NCI-H187 treated with DMSO at 0.1 percent for 48 hours (cell line): ENCODE measurements at regions not wholly inside any gene's neighbourhood (a gene's known extent, or its start where the extent isn't known, plus 50 kb on each side); places are given as distances from the start of the nearest gene placed in this dataset.

ENCODE experiments used
- DNase-seq: peaks from one replicate; lab custom pipeline; 2025; lab: John Stamatoyannopoulos, UW

DNA sequence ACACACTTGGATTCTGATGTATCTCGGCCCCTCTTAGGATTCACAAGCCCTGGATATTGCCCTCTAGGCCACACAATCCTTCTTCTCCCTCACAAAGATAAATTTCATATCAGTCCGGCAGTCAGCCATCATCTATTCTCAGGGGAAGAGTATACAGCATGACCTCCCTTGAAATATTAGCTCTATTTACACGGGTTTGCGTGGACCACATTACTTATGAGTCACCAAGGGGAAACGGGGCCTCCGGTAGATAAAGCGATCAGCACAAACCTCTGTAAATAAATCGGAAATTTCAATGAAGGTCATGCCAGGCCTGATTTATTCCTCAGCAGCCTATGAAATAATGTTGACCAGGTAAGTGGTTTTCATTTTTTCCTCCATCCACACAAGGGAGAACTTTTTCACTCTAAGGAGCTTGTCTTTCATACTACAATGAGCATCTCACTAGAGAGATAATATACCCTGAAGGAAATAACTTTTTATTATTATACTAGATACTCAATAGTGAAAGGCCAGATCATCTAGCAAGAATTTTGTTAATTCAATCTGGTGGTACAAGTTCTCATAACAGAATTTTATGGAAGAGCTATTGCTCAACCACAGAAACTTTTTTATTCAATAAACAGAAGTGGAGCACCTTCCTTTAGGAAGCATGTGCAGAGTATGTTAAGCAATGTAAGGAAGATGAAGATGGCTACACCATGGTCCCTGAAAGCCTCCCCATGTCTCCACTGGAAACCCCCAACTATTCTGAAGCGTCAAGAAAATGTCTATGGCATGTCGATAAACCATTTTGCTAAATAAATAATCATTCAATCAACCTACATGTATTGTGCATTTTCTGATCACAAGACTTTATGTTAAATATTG is 125.2 kb upstream of the PIK3C3 start:
- no peak for DNase-seq

DNA sequence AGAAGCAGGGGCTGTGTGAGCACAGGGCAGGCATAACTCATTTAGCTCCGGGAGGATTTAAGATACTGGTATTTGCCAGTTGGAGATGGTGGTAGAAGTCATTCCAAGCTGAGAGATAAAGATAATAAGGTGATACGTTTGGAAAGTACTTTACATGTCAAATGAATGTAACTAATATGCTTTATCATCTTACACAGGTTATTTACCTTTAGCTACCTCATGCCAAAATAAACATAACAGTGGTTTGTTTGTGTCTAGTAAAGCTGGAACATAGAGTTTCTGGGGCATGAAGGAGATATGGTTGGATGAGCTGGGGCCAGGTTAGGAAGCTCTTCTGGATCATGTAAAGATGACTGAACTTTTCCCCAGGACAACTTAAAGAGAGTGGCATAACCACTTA is 126.9 kb upstream of the PIK3C3 start:
- no peak for DNase-seq

DNA sequence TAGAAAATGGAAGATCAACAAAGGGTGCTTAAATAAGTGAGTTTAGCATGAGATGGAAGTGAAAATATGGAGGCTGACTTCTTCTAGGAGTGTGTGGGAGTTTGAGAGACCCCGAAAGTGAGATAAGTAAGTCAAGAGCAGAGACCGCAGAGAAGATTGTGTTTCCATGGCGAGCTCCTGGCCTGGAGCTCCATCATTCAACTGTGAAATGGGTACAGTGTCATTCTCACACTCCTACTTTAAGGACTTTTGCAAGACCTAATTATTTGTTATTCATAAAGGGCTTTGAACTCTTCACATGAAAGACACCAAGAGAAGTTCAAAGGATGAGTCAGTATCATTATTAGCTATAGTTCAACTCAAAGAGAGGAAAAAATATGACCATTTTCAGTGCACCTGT is 134.2 kb upstream of the PIK3C3 start:
- no peak for DNase-seq

DNA sequence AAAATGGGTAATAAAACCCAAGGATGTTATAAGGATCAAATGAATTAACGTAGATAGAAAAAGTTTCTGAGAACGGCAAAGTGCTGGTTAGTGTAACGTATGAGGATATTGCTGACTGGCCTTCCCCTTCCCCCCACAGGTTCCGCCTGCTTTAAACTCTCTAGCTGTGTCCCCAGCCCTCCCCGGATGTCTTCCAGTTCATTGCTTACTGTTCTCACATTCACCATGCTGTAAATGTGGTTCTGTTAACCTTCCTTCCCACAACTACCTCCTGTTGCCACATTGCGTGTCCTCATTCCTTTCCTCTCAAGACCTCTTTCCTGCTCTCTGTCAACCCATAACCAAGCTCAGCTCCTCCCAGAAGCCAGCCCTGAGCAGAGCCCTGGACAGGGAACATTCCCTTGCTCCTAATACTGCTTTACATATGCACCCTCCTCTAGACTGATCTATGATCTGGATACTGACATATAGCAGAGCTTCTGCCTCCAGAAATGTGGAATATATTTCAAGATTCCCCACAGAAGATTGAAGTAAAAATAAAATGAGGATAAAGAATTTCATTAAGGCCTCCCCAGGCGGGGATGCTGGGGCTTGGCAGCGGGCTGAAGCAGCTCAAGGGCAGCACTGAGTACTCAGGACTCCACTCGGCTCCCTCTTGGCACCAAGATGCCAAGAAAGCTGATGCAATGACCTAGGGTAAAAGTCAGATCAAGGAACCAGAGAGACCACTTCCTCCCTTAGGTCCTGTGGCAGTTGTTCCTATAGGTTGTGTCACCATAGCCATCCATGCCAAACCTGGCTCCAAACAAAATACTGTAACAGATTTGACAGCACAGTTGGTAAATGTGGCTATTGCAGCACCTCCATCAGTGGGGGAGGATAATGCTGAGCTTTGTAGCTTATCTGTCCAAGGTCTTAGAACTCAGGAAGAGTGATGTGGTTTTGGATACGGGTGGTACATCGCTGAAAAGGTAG is 136.4 kb upstream of the PIK3C3 start:
- no peak for DNase-seq

DNA sequence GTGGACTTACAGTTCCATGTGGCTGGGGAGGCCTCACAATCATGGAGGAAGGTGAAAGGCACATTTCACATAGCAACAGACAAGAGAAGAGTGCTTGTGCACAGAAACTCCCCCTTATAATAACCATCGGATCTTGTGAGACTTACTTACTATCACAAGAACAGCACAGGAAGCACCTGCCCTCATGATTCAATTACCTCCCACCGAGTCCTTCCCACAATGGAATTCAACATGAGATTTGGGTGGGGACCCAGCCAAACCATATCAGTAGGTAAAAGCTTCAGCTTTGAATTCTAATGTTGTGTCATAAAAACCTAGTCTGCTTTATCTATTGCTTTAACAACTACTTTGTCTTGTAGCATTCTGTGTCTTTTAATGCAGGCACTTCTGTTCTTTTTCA is 140.4 kb upstream of the PIK3C3 start:
- no peak for DNase-seq

DNA sequence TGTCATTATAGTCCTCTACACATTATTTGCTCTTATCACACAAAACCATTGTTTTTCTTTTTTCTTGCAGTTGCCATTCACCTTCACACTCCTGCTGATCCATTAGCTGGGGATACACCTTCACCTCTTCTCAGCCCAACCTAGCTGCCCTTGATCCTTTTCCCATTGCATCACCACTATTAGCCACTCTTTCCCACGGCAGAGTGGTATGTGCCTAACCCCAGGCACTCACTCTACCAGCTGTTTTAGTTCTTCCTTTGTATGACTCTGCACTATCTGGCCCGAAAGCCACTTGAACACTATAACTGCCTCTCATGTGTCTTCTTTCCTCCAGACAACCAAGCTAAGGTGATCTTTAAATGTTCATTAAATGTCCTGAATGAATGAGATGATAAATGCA is 145.4 kb upstream of the PIK3C3 start:
- no peak for DNase-seq

DNA sequence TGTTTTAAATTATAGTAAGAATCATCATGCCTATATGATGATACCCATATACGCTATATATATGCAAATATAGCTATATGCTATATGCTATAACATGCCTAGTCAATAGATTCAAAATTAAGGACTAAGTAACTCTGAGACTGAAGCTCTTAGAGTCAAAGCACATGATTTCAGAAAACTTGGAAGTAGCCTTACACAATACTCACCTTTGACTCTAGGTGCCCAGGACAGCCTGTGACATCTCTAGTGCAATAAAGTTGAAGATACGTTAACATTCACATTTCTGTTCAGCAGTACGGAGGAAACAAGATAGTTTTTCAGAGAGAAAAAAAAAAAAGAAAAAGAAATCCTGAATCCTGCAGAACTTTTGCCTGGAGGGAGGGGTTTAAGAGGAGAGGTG is 149.7 kb upstream of the PIK3C3 start:
- DNase-seq = no peak

DNA sequence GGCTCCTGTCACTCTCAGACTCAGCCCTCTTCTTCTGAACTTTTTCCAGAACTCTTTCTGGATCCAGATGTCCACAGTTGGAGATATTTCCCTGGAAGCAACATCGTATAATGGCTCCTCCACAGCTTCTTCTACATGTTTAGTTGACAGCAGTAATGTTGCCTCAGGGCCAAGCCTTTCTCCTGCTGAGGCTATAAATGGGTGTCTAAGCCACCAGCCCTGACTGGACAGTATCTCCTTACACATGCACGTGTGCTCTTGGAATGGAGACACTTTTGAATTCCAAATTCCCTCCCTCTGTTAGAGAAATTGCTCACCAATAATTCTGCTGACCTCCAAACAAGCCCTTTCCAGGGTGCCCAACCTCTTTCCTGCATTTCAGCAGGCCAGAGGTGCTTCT is 156.2 kb upstream of the PIK3C3 start:
- DNase-seq = no peak

DNA sequence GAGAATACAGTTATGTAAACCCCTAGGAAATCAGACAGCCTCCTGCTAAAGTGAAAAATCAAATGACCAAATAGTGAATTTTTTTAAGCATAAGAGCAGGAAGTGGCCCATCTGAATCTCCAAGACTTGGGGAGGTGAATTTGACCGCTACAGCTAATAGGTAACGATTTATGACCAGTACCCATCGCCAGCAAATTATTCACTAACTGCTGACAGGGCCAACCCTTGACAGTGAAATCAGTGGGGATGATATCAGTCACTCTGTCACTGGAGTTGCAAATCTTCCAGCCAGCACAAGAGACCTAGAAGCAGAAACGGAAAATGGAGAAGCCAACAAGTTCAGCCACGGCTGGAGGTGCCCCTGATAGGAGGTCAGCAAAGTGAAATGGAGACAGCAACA is 164.3 kb upstream of the PIK3C3 start:
- DNase-seq = no peak

DNA sequence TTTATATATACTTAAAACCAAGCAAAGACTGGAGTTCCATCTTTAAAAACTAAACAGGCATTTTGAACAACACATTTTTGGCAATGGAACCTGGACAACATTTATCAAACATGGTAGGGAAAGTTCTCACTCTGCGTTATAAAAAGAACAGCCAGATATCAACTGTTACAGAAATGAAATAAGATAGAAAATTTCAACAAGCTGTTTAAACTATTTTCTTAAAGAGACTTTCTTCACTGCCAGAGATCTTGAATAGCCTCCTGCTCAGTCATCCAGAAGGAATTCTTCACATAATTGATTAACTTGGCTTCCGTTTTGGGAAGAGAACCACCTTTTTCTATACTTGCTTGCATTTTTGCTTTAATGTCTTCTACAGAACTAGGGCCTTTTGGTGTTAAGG is 166.0 kb upstream of the PIK3C3 start:
- no peak for DNase-seq

DNA sequence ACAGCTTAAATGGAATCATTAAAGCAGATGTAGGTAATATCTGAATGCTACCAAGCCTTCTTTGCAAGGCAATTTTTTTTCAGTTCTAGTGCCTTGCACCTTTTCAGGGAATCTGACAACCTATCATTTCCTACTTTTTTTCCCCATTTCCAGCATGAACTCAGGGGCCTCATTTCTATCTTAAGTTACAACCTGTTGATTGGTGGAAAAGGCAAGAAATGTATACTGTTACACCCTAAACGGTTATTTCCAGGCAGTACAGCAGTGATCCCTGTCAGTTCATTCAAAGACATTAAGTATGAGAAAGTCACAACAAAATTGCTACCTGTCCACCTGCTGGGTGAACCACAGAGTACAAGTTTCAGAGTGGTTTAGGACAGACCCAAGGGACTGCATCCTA is 171.2 kb upstream of the PIK3C3 start:
- no peak for DNase-seq

DNA sequence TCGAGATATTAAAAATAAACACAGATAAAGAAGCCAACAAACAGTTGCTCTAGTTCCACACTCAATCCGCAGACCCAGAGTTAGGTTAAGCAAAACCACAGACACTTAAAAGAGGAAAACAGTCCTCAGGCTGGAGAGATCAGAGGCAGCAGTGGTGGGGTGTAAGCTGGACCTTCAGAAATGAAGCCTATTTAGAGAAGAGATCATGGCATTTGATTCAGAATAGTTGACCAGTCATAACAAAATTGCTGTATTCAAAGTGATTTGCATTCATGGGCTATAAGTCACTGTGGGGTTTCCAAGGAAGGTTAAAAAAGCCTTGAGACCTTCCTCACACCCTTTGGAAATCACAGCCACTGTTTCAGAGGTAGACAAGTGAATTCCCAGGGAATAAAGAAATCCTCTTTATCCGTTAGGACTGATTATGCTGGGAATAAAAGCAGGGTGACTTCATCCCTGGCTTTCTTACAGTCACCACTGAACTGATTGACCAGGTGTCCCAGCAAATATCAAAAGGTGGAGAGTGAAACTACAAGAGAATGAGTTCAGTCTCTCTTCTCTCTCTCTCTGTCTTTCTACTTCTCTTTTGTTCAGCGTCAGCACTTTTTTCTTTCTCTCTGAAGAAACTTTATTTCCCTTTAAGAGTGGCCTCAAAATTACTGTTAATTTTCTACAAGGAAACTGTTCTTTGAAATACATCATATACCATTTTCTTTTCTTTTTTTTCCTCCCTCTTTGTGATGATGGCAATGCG is 171.8 kb upstream of the PIK3C3 start:
- DNase-seq = no peak

DNA sequence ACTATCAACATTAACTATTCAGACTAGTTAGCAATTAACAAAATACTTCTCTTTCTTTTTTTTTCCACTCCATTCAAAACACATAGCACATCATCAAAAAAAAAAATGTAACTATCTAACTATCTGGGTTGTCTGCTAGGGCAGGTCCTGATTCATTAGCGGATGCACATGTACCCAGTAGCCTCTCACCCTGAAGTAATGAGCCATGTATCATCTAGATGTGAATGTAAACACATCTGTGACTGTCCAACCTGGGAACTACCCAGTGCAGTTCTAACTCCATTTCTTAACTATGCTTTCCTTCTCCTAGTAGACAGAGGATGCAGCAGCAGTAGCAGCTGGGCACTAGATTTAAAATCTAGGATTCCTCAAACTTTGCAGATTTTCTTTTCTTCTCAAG is 183.1 kb upstream of the PIK3C3 start:
- DNase-seq = no peak

DNA sequence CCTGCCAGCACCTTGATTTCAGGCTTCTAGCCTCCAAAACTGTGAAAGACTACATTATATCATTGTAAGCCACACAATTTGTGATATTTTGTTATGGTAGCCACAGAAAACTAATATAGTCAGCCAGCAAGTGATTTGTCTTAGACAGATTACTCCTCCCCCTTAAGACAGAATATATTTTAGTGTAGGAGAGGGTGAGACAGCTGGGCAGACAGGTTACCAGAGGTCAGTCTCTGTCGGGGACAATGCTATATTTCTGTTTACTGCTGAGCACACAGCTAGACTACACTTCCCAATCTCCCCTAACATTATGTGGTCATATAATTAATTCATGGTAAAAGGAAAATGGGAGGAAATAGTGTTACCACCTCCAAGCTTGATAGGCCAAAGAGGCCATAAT is 185.8 kb upstream of the PIK3C3 start:
- DNase-seq = no peak

DNA sequence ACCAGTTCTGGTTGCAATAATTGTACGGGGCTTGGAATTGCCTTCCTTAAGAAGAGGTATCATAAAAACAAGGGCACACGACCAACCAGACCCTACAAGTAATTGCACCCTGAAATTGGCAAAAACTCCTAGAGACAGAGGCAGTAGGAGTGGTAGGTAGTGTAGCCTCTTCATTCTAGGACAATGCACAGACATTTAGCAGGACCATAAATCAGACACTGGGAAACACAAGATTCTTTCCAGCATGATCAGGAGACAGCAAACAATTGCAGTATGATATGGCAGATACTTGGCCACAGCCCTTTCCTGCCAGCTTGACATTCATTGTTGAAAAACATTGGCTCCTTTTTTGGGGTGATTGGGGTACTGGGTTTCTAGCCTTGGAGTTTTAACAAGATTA is 186.6 kb upstream of the PIK3C3 start:
- no peak for DNase-seq

DNA sequence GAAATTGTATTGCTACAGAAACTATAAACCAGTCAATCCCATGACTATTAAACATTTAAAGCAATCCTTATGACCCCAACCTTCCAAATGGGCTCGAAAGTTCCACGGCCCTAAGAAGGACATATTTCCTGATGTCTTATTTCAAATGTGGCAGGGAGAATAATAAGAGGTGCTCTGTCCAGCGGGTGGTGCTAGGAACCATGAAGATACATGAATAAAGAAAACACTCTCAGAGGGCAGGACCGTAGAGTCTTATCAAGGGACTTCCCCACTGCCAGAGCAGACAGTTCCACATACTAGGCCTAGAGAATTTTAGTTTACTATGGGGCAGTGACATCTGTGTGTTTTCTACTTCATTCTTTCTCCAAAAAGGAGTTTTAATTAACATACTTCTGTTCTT is 187.1 kb upstream of the PIK3C3 start:
- DNase-seq = no peak

DNA sequence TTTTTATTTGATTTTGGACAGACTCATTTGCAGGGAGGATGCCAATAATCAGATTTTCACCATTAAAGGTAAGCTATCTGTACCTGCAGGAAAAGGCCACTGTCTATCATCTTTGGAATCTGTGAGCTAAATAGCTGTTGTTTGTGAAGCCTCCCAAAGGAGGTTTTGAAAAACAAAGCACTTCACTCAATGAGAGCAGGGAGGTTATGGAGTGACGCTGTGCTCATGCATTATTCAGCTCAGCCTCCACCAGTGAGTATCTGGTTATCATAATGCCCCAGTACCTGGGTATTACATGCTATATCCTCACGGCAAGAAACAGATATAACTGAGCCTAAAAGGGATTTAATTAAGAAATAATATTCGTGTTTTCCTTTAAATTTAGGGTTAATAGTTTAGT is 189.6 kb upstream of the PIK3C3 start:
- DNase-seq = peak; percentile 25

DNA sequence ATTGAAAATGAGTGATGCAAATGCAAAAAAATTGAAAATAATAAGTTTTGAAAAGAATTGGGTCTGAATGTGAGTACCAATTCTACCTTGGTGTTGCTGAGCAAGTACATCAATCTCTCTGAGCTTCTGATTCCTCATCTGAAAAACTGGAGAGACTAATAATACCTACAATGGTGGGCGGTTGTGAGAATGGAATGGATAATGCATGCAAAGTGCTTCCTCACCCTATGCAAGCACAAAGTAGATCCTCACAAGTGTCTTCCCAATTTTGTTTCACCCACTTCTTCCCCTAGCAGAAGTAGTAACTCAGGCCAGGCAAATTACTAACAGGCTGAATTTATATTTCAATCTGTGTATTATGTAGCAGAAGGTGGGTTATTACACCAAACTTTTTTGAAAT is 191.7 kb upstream of the PIK3C3 start:
- DNase-seq = no peak

DNA sequence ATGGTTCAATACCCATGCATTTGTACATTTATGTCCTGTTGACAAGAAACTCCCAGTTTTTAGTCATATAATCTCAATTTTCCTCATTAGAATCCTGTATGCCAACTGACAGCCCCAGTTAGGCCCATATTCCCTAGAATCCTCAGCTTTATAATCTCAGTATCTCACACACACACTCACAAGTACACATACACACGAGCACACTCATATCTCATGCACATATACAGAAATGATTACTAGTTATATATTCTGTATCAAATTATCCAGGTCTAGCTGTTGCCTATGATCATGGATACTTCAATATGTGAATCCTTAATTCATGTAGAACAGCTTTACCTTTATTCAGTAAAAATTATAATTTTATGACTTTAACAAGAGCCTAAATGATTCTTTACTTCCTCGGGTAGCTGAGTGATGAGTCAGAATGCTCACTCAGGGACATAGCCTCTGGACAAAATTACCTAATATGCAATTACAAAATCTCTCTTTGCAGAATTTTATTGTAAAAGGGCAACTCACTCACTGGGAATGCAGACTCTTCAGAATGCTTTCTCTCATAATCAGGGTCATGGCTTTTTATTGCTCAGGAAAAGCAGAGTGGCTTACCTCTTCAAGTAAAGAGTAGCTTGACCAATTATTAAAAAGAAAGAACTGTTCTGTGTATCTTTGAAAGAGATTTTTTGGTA is 193.6 kb upstream of the PIK3C3 start:
- DNase-seq = no peak

DNA sequence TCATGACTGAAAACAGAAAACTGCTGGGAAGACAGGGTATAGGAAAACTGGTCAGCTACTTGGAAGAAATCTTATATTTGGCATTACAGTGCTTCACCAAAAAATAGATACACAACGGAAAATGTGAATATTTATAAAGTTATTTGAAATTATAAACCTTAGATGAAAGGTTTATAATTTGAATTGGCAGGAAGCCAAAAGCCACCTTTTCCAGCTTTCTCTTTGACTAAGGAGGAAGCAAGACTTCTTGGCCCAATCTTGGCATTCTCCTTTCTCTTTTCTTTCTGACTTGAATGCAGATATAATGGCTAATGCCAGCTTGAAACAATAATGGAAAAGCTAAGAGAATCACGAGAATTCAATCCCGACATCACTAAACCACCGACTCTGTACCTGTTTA is 196.5 kb upstream of the PIK3C3 start:
- DNase-seq = no peak

DNA sequence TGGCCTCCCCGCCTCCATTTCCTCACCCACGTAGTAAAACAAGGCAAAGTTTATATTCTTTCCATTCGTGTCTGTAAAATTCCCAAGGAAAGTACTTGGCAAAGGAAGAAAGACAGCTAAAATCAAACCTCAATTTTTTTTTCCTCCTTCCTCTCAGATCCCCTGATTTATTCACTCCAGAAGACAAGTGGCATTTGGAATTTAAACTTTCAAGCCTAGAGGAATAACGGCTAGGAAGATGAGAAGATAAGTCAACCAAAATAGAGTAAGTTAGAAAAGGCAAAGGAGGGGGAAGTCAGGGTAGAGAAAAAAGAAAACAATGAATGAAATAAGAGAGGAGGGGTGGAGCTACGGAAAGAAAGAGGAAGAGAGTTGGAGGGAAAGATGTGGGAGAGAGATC is 198.9 kb upstream of the PIK3C3 start:
- DNase-seq = no peak

DNA sequence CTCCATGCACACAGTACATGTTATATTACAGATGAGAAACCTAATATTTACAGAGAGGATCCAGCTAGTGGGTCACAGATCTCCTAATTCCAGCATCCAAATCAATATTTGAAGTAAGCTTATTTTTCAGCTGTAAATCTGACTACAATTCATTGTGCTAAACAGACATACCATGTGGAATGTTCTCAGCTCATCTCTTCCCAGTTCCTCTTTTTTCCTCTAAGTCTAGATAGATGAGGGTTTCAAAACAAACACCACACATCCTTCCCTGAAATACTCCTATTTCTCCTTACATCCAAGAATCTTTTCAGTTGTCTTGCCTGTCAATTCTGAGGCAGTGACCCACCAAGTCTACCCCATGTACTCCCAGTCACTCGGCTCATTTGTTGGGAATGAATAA is 200.7 kb upstream of the PIK3C3 start:
- no peak for DNase-seq
